ENCODE measurements at regions not wholly inside any gene's neighbourhood (a gene's known extent, or its start where the extent isn't known, plus 50 kb on each side); places are given as distances from the start of the nearest gene placed in this dataset.
A peak's percentile ranks its signal among the peaks of the same experiment; 100 is the strongest.

DNA sequence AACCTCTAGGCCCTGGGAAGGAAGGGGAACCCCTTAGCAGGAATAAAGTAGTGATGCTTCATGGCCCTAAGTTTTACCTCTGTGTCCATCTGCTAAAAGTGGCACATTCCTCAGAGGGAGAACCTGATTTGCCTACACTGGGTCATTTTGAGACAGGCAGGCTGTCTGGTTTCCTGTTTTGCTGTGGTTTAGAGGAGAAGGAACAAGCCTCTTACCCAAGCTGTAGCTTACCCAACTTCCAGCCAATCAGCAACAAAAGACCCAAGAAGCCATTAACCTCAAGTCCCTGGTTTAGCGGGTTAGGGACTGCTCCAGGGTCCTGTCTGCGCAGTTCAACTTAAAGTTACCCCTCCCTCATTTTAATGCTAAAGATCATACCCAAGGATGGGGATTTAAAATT lies 411.0 kb downstream of the MAT2B start:
- Histone ChIP-seq H2AFZ (ENCODE audit: insufficient read depth, low read depth, low read length, poor library complexity, severe bottlenecking) (peak overlapping the region; percentile 19), H3K79me2 (ENCODE audit: insufficient read depth, low read length) (no peaks in the 10 kb centered on the region), H3K27ac (ENCODE audit: low read depth in 1 of 2, low read length in 2 of 2) (peak overlapping the region; percentile 85 to 96), H3K36me3 (replicated peaks in 1 of 2; ENCODE audit: control insufficient read depth in 1 of 2, insufficient read depth in 2 of 2, low read length in 2 of 2) (peaks cover 0 to 7% of the 10 kb centered on the region in 2 donors), H4K20me1 (ENCODE audit: insufficient read depth, low read length) (no peaks in the 10 kb centered on the region), H3K4me2 (replicated peaks; ENCODE audit: extremely low read depth, low read length, poor library complexity, severe bottlenecking) (peak overlapping the region; percentile 73), H3K9ac (ENCODE audit: insufficient read depth, low read length, poor library complexity, severe bottlenecking) (peak overlapping the region; percentile 70), H3K9me3 (replicated peaks in 1 of 2; ENCODE audit: control insufficient read depth in 1 of 2, insufficient read depth in 1 of 2, low read length in 2 of 2) (peaks cover 17 to 27% of the 10 kb centered on the region in 2 donors), H3K4me3 (replicated peaks in 1 of 3; ENCODE audit: low read depth in 2 of 3, low read length in 3 of 3) (peak overlapping the region; percentile 25 to 65 (median 46)), H3K27me3 (ENCODE audit: control insufficient read depth in 2 of 2, insufficient read depth in 2 of 2, low read length in 2 of 2) (no peaks in the 10 kb centered on the region), H3K4me1 (ENCODE audit: control insufficient read depth in 1 of 2, insufficient read depth in 2 of 2, low read length in 2 of 2) (peaks cover 51 to 53% of the 10 kb centered on the region in 2 donors)
- Mint-ChIP-seq H3K36me3 (peaks cover 9 to 11% of the 10 kb centered on the region in 2 donors), H3K4me1 (peaks cover 61% of the 10 kb centered on the region), H3K4me3 (peak overlapping the region; percentile 68 to 87), H3K9me3 (peaks cover 22 to 32% (median 24%) of the 10 kb centered on the region in 7 donors), H3K27me3 (ENCODE audit: low read depth in 3 of 3) (peaks cover 0 to 2% (median 0%) of the 10 kb centered on the region in 3 donors), H3K27ac (peak overlapping the region; percentile 98 to 100 (median 99))
- TF ChIP-seq, protein P1, sequence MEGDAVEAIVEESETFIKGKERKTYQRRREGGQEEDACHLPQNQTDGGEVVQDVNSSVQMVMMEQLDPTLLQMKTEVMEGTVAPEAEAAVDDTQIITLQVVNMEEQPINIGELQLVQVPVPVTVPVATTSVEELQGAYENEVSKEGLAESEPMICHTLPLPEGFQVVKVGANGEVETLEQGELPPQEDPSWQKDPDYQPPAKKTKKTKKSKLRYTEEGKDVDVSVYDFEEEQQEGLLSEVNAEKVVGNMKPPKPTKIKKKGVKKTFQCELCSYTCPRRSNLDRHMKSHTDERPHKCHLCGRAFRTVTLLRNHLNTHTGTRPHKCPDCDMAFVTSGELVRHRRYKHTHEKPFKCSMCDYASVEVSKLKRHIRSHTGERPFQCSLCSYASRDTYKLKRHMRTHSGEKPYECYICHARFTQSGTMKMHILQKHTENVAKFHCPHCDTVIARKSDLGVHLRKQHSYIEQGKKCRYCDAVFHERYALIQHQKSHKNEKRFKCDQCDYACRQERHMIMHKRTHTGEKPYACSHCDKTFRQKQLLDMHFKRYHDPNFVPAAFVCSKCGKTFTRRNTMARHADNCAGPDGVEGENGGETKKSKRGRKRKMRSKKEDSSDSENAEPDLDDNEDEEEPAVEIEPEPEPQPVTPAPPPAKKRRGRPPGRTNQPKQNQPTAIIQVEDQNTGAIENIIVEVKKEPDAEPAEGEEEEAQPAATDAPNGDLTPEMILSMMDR (IDR thresholded peaks at IDR 0.05) = no peak
- intact Hi-C loops (cut with micrococcal nuclease) = no loop called here
- WGBS (ENCODE audit: insufficient coverage) = no CpG with 5 or more reads among the region's 2 CpGs
- peak; percentile 89 to 96 (median 93) for DNase-seq

DNA sequence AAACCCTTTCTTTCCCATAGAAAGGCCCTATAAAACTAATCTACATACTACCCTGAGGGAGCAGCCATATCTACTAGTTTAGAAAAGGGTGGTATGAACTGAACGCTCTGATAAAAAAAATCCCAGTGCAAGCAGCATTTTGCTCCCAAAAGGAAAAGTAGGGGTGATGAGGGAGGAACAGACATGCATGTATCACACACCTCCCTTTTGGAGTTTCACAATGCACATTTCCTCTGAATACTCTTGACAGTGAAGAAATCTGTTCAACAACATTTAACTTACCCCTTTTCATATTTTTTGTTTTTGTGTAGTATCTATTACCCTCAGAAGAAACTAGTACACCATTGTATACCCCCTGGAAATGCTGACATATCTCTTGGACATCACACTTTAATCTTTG lies 411.4 kb downstream of the MAT2B start:
- TF ChIP-seq, protein P1 (IDR thresholded peaks at IDR 0.05) = no peak
- Histone ChIP-seq H2AFZ (ENCODE audit: insufficient read depth, low read depth, low read length, poor library complexity, severe bottlenecking) (peak overlapping the region; percentile 19), H3K27ac (ENCODE audit: low read depth in 1 of 2, low read length in 2 of 2) (peak overlapping the region; percentile 85 to 96), H3K4me3 (replicated peaks in 1 of 3; ENCODE audit: low read depth in 2 of 3, low read length in 3 of 3) (peak overlapping the region; percentile 25 to 65 (median 46)), H3K4me2 (replicated peaks; ENCODE audit: extremely low read depth, low read length, poor library complexity, severe bottlenecking) (peak overlapping the region; percentile 73), H4K20me1 (ENCODE audit: insufficient read depth, low read length) (no peaks in the 10 kb centered on the region), H3K79me2 (ENCODE audit: insufficient read depth, low read length) (no peaks in the 10 kb centered on the region), H3K27me3 (ENCODE audit: control insufficient read depth in 2 of 2, insufficient read depth in 2 of 2, low read length in 2 of 2) (no peaks in the 10 kb centered on the region), H3K36me3 (replicated peaks in 1 of 2; ENCODE audit: control insufficient read depth in 1 of 2, insufficient read depth in 2 of 2, low read length in 2 of 2) (peaks cover 0 to 7% of the 10 kb centered on the region in 2 donors), H3K9me3 (replicated peaks in 1 of 2; ENCODE audit: control insufficient read depth in 1 of 2, insufficient read depth in 1 of 2, low read length in 2 of 2) (peaks cover 20 to 32% of the 10 kb centered on the region in 2 donors), H3K4me1 (ENCODE audit: control insufficient read depth in 1 of 2, insufficient read depth in 2 of 2, low read length in 2 of 2) (peaks cover 51 to 53% of the 10 kb centered on the region in 2 donors), H3K9ac (ENCODE audit: insufficient read depth, low read length, poor library complexity, severe bottlenecking) (peak overlapping the region; percentile 70)
- peaks cover 0 to 2% (median 0%) of the 10 kb centered on the region in 3 donors for H3K27me3 Mint-ChIP-seq (ENCODE audit: low read depth in 3 of 3)
- peak overlapping the region; percentile 98 to 100 (median 99) for H3K27ac Mint-ChIP-seq
- peaks cover 9 to 11% of the 10 kb centered on the region in 2 donors for H3K36me3 Mint-ChIP-seq
- H3K9me3 Mint-ChIP-seq = peaks cover 25 to 36% (median 27%) of the 10 kb centered on the region in 7 donors
- WGBS (ENCODE audit: insufficient coverage) = no CpG with 5 or more reads among the region's 1 CpG
- peaks cover 61% of the 10 kb centered on the region for H3K4me1 Mint-ChIP-seq
- H3K4me3 Mint-ChIP-seq = peak overlapping the region; percentile 68 to 82
- peak; percentile 73 to 92 (median 76) for DNase-seq
- intact Hi-C loops (cut with micrococcal nuclease) = no loop called here

Measured in CD14-positive monocyte (primary cell).